CD14-positive monocyte (primary cell): ENCODE measurements at regions not wholly inside any gene's neighbourhood (a gene's known extent, or its start where the extent isn't known, plus 50 kb on each side); places are given as distances from the start of the nearest gene placed in this dataset.

Experiments used
- DNase-seq, 3 donors: peaks; one replicate each; pipeline ENCODE4 v3.0.0-alpha.2; 2011 to 2022
- H2AFZ ChIP-seq: 2 replicates; pipeline ENCODE4 v1.6.0; 2012; ENCODE audit warnings: mild to moderate bottlenecking, low read depth, low read length, inconsistent platforms; ENCODE audit not compliant: insufficient read depth, poor library complexity, severe bottlenecking
- H3K27ac ChIP-seq, 2 donors: 1 replicate in 1 of 2; 2 replicates in 1 of 2; pipeline ENCODE4 v1.5.1; 2012 to 2013; ENCODE audit warnings: low read length in 2 of 2, control low read depth in 1 of 2, inconsistent platforms in 1 of 2, low read depth in 1 of 2, mild to moderate bottlenecking in 1 of 2
- H3K27me3 ChIP-seq, 2 donors: one replicate each; pipeline versions ENCODE4 v1.6.0 to v1.6.1; 2011 to 2013; ENCODE audit warnings: low read length in 2 of 2; ENCODE audit not compliant: control insufficient read depth in 2 of 2, insufficient read depth in 2 of 2
- H3K36me3 ChIP-seq, 2 donors: replicated peaks in 1 of 2; 1 replicate in 1 of 2; 2 replicates in 1 of 2; pipeline versions ENCODE4 v1.5.1 to v1.6.1; 2012 to 2013; ENCODE audit warnings: low read length in 2 of 2, control low read depth in 1 of 2, inconsistent platforms in 1 of 2, mild to moderate bottlenecking in 1 of 2; ENCODE audit not compliant: insufficient read depth in 2 of 2, control insufficient read depth in 1 of 2
- H3K4me1 ChIP-seq, 2 donors: 1 replicate in 1 of 2; 2 replicates in 1 of 2; pipeline versions ENCODE4 v1.5.1 to v1.6.1; 2012 to 2013; ENCODE audit warnings: low read length in 2 of 2, control low read depth in 1 of 2, inconsistent platforms in 1 of 2, mild to moderate bottlenecking in 1 of 2, moderate library complexity in 1 of 2; ENCODE audit not compliant: insufficient read depth in 2 of 2, control insufficient read depth in 1 of 2
- H3K4me2 ChIP-seq: replicated peaks from 2 replicates; pipeline ENCODE3; 2012; ENCODE audit warnings: low read length, moderate library complexity, mild to moderate bottlenecking; ENCODE audit not compliant: poor library complexity, severe bottlenecking; ENCODE audit errors: extremely low read depth
- H3K4me3 ChIP-seq, 3 experiments: fragments of 200-600 bp in 1 of 3; sonication (generic) in 1 of 3; replicated peaks in 1 of 3; 1 replicate in 2 of 3; 2 replicates in 1 of 3; pipeline ENCODE4 v1.5.1; 2011 to 2013; ENCODE audit warnings: low read length in 3 of 3, mild to moderate bottlenecking in 3 of 3, control low read depth in 2 of 3, low read depth in 2 of 3, inconsistent platforms in 1 of 3, moderate library complexity in 1 of 3
- H3K79me2 ChIP-seq: 2 replicates; pipeline ENCODE4 v1.6.0; 2012; ENCODE audit warnings: mild to moderate bottlenecking, control low read depth, inconsistent platforms, low read length, moderate library complexity; ENCODE audit not compliant: insufficient read depth
- H3K9ac ChIP-seq: 2 replicates; pipeline ENCODE4 v1.6.0; 2017; ENCODE audit warnings: low read length, mild to moderate bottlenecking; ENCODE audit not compliant: insufficient read depth, poor library complexity, severe bottlenecking
- H3K9me3 ChIP-seq, 2 donors: replicated peaks in 1 of 2; 1 replicate in 1 of 2; 2 replicates in 1 of 2; pipeline versions ENCODE4 v1.5.1 to v1.6.1; 2012 to 2013; ENCODE audit warnings: low read length in 2 of 2, control low read depth in 1 of 2; ENCODE audit not compliant: control insufficient read depth in 1 of 2, insufficient read depth in 1 of 2
- H4K20me1 ChIP-seq: 2 replicates; pipeline ENCODE4 v1.6.0; 2012; ENCODE audit warnings: mild to moderate bottlenecking, low read length, control low read depth, moderate library complexity; ENCODE audit not compliant: insufficient read depth
- H3K27ac Mint-ChIP-seq, 7 donors: one replicate each; pipeline ENCODE4 v1.8.0; 2020; ENCODE audit warnings: mild to moderate bottlenecking in 7 of 7, mixed read lengths in 7 of 7, moderate library complexity in 6 of 7, inconsistent platforms in 2 of 7
- H3K27me3 Mint-ChIP-seq, 3 donors: one replicate each; pipeline ENCODE4 v1.8.0; 2021 to 2022; ENCODE audit warnings: low read depth in 3 of 3, mild to moderate bottlenecking in 3 of 3, mixed read lengths in 3 of 3, moderate library complexity in 3 of 3, inconsistent platforms in 1 of 3
- H3K36me3 Mint-ChIP-seq, 2 donors: one replicate each; pipeline ENCODE4 v1.8.0; 2020; ENCODE audit warnings: mixed read lengths in 2 of 2, inconsistent platforms in 1 of 2, mild to moderate bottlenecking in 1 of 2
- H3K4me1 Mint-ChIP-seq: one replicate; pipeline ENCODE4 v1.8.0; 2020; ENCODE audit warnings: mild to moderate bottlenecking, mixed read lengths
- H3K4me3 Mint-ChIP-seq, 2 donors: one replicate each; pipeline ENCODE4 v1.8.0; 2020; ENCODE audit warnings: mild to moderate bottlenecking in 2 of 2, mixed read lengths in 2 of 2, moderate library complexity in 1 of 2
- H3K9me3 Mint-ChIP-seq, 7 donors: one replicate each; pipeline ENCODE4 v1.8.0; 2020 to 2022; ENCODE audit warnings: mixed read lengths in 7 of 7, mild to moderate bottlenecking in 6 of 7, moderate library complexity in 6 of 7, inconsistent platforms in 2 of 7
- WGBS: methylation state at CpG from one replicate; pipeline ENCODE4 v1.1.5; 2013; ENCODE audit warnings: missing lambda C conversion rate; ENCODE audit not compliant: insufficient coverage; 5-methylcytosine and 5-hydroxymethylcytosine counted together
- intact Hi-C, 2 donors: fragments of 100-400 bp; cut with micrococcal nuclease; formaldehyde crosslinking; loops; one replicate each; pipeline versions ENCODE4 v1.15.0 to v1.15.1; 2023
- TF ChIP-seq, protein P1 (sequence below): fragments of 200-600 bp; IDR thresholded peaks from one replicate; pipeline ENCODE4 v1.8.0; 2022; ENCODE audit warnings: antibody characterized with exemption, mild to moderate bottlenecking

DNA sequence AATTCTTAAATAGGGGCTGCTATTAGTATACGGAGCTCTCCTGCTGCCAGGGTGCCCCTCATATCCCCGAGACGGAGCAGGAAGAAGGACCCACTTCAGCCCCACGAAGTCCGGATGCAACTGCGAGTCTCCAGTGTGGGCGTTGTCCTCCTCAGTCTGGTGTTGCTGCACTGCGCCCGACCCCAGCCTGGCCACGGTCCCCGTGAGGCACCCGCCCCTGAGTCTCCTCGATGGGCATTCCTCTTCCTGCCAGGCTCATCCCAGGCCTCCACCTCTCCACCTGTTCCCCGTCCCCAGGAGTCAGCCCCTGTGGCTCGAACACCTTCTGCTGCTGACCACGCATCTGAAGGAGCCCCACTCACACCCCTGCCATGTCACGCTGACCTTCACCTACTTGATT is 68.1 kb upstream of the SFSWAP start:
- H3K4me3 Mint-ChIP-seq = no peak overlapping the region
- Histone ChIP-seq H3K79me2 (no peaks in the 10 kb centered on the region), H3K4me3 (no peak overlapping the region), H3K9me3 (peaks cover 0 to 3% of the 10 kb centered on the region in 2 donors), H3K27ac (no peak overlapping the region), H3K9ac (no peak overlapping the region), H3K36me3 (no peaks in the 10 kb centered on the region), H2AFZ (no peak overlapping the region), H3K27me3 (peaks cover 0 to 4% of the 10 kb centered on the region in 2 donors), H3K4me1 (no peaks in the 10 kb centered on the region), H3K4me2 (no peak overlapping the region), H4K20me1 (no peaks in the 10 kb centered on the region)
- DNase-seq = no peak
- H3K36me3 Mint-ChIP-seq = no peaks in the 10 kb centered on the region
- TF ChIP-seq, protein P1, sequence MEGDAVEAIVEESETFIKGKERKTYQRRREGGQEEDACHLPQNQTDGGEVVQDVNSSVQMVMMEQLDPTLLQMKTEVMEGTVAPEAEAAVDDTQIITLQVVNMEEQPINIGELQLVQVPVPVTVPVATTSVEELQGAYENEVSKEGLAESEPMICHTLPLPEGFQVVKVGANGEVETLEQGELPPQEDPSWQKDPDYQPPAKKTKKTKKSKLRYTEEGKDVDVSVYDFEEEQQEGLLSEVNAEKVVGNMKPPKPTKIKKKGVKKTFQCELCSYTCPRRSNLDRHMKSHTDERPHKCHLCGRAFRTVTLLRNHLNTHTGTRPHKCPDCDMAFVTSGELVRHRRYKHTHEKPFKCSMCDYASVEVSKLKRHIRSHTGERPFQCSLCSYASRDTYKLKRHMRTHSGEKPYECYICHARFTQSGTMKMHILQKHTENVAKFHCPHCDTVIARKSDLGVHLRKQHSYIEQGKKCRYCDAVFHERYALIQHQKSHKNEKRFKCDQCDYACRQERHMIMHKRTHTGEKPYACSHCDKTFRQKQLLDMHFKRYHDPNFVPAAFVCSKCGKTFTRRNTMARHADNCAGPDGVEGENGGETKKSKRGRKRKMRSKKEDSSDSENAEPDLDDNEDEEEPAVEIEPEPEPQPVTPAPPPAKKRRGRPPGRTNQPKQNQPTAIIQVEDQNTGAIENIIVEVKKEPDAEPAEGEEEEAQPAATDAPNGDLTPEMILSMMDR = no peak
- H3K4me1 Mint-ChIP-seq = no peaks in the 10 kb centered on the region
- peaks cover 0 to 4% (median 0%) of the 10 kb centered on the region in 7 donors for H3K9me3 Mint-ChIP-seq
- H3K27me3 Mint-ChIP-seq = peaks cover 16 to 23% (median 19%) of the 10 kb centered on the region in 3 donors
- 97% methylated on average over 12 of the region's 17 CpGs for WGBS
- intact Hi-C loops = loop anchor here in 1 of 2 donors (5.0 kb wide), 1 partner anchor 330 kb away; no protein-coding TSS in a partner anchor
- no peak overlapping the region for H3K27ac Mint-ChIP-seq

DNA sequence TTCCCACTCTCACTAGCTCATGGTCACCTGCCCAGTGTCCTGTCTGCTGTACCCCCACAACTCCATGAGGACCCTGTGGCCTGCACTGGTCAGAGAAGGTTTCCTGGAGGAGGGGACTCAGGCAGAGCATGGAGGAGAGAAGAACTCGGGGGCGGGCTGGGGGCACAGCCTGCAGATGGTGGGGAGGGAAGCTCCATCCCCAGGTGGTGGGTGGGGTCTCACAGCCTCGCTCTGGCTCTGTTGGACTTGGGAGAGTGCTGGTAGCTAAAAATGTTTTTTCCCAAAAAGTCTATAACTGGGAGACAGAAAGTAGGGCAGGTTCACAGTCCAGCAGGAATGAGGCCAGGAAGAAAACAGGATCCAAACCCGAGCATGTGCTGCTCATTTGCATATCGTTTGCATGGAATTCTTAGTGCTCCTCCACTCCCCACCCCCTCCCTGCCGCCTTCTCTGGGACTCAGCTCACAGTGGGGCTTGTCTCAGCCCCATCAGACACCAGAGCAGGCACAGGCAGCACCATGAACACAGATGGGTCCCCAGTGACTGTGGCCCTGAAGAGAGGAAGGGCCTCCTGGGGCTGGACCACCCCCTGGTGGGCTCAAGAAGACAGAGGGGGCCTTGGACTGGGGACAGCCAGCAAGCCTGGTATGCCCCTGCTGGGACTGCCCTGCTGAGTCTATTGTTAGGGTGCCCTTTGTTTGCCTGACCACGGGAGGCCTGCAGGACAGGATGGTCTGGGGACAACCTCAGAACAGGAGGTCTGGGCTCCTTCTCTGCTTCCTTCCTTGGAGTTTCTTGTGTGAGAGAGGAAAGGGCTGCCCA is 67.0 kb upstream of the SFSWAP start:
- no peaks in the 10 kb centered on the region for H3K36me3 Mint-ChIP-seq
- no peak overlapping the region for H3K4me3 Mint-ChIP-seq
- Histone ChIP-seq H2AFZ (no peak overlapping the region), H3K4me2 (no peak overlapping the region), H3K79me2 (no peaks in the 10 kb centered on the region), H3K27ac (no peak overlapping the region), H3K9me3 (peaks cover 0 to 3% of the 10 kb centered on the region in 2 donors), H3K9ac (no peak overlapping the region), H3K4me3 (no peak overlapping the region), H3K36me3 (no peaks in the 10 kb centered on the region), H3K27me3 (peaks cover 0 to 4% of the 10 kb centered on the region in 2 donors), H3K4me1 (no peaks in the 10 kb centered on the region), H4K20me1 (no peaks in the 10 kb centered on the region)
- intact Hi-C loops = loop anchor here in 1 of 2 donors (5.0 kb wide), 1 partner anchor 332 kb away; no protein-coding TSS in a partner anchor
- peaks cover 0 to 4% (median 0%) of the 10 kb centered on the region in 7 donors for H3K9me3 Mint-ChIP-seq
- TF ChIP-seq, protein P1 = no peak
- no peaks in the 10 kb centered on the region for H3K4me1 Mint-ChIP-seq
- WGBS = 69% methylated on average over 5 of the region's 7 CpGs
- DNase-seq = no peak
- H3K27me3 Mint-ChIP-seq = peaks cover 11 to 15% (median 13%) of the 10 kb centered on the region in 3 donors
- H3K27ac Mint-ChIP-seq = no peak overlapping the region
